Activated CD4-positive, alpha-beta T cell treated with anti-CD3 and anti-CD28 coated beads, Interleukin-2, amount 10 ng/mL, durations not matched to agents 7 days and 5 days (primary cell): ENCODE measurements at regions not wholly inside any gene's neighbourhood (a gene's known extent, or its start where the extent isn't known, plus 50 kb on each side); places are given as distances from the start of the nearest gene placed in this dataset.

Experiments used
- CTCF ChIA-PET: fragments of 350-600 bp; sonication (Branson Sonifier 250); formaldehyde crosslinking; loops from one replicate; lab custom pipeline; 2021; ENCODE audit warnings: antibody characterized with exemption; lab: Charles Lee
- POLR2A ChIA-PET: fragments of 350-600 bp; sonication (Branson Sonifier 250); formaldehyde crosslinking; loops from one replicate; lab custom pipeline; 2021; ENCODE audit warnings: antibody characterized with exemption; lab: Charles Lee
- DNase-seq: peaks from one replicate; pipeline ENCODE4 v3.0.0-alpha.2; 2020
- H3K27ac Mint-ChIP-seq: one replicate; pipeline ENCODE4 v1.8.0; 2021; ENCODE audit warnings: mild to moderate bottlenecking, moderate library complexity, mixed read lengths
- H3K27me3 Mint-ChIP-seq: one replicate; pipeline ENCODE4 v1.8.0; 2021; ENCODE audit warnings: mixed read lengths
- H3K36me3 Mint-ChIP-seq: one replicate; pipeline ENCODE4 v1.8.0; 2021; ENCODE audit warnings: low read depth, mixed read lengths
- H3K4me1 Mint-ChIP-seq: one replicate; pipeline ENCODE4 v1.8.0; 2021; ENCODE audit warnings: mixed read lengths
- H3K4me3 Mint-ChIP-seq: one replicate; pipeline ENCODE4 v1.8.0; 2021; ENCODE audit warnings: mild to moderate bottlenecking, moderate library complexity, mixed read lengths
- H3K9me3 Mint-ChIP-seq: one replicate; pipeline ENCODE4 v1.8.0; 2021; ENCODE audit warnings: mixed read lengths

GRCh38 chr5:167348251-167348926 lies 943.1 kb upstream of the WWC1 start:
- ChIA-PET CTCF (no interaction called here), POLR2A (no interaction called here)
- Mint-ChIP-seq H3K4me1 (no peaks in the 10 kb centered on the region), H3K4me3 (no peak overlapping the region), H3K36me3 (no peaks in the 10 kb centered on the region), H3K27ac (no peak overlapping the region), H3K9me3 (no peaks in the 10 kb centered on the region), H3K27me3 (no peaks in the 10 kb centered on the region)
- DNase-seq, result no peak

DNA sequence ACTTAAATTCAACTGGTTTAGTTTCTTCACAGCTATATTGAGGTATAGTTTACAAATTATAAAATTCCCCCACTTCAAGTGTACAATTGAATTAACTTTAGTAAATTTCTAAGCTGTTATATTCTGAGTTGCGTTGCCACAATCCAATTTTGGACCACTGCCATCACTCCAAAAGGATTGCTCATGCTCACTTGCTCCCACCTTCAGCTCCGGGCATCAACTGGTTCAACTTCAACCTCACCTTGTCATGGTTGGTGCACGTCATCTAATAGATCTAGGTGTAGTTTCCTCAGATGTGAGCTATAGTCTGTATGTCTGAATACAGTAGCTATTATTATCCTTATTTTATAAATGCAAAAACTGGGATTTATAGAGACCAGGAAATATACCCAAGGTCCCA lies 942.5 kb upstream of the WWC1 start:
- H3K4me3 Mint-ChIP-seq, result no peak overlapping the region
- no peaks in the 10 kb centered on the region for H3K4me1 Mint-ChIP-seq
- no peaks in the 10 kb centered on the region for H3K27me3 Mint-ChIP-seq
- no peak overlapping the region for H3K27ac Mint-ChIP-seq
- H3K9me3 Mint-ChIP-seq, result no peaks in the 10 kb centered on the region
- ChIA-PET POLR2A (no interaction called here), CTCF (no interaction called here)
- no peak for DNase-seq
- no peaks in the 10 kb centered on the region for H3K36me3 Mint-ChIP-seq

GRCh38 chr5:167351316-167351715 lies 940.1 kb upstream of the WWC1 start:
- no peaks in the 10 kb centered on the region for H3K36me3 Mint-ChIP-seq

DNA sequence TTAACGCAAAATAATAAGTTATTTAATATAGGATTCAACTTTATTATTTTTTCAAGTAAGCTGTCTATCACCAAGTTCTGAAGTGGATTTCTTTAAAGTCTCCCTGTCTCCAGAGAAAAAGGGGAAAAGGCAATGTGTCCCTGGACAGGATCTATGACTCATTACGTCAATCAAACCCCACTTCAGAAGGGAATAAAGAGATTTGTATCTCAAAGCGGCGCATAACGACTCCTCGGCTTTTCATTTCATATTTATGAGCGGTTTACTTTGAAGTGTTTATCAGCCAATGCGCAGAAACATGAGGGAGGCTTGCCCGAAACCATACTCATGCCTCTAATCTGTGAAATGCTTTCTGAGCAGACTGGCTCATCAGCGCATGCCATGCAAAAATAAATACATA lies 938.6 kb upstream of the WWC1 start:
- DNase-seq, result no peak
- H3K27me3 Mint-ChIP-seq, result no peaks in the 10 kb centered on the region
- H3K36me3 Mint-ChIP-seq, result no peaks in the 10 kb centered on the region
- H3K9me3 Mint-ChIP-seq, result no peaks in the 10 kb centered on the region
- no peaks in the 10 kb centered on the region for H3K4me1 Mint-ChIP-seq
- ChIA-PET CTCF (no interaction called here), POLR2A (no interaction called here)
- H3K4me3 Mint-ChIP-seq, result no peak overlapping the region
- no peak overlapping the region for H3K27ac Mint-ChIP-seq

More at GRCh38 chr5:167351316-167351715, 940.1 kb upstream of the WWC1 start:
- Mint-ChIP-seq H3K27ac (no peak overlapping the region), H3K4me3 (no peak overlapping the region), H3K4me1 (no peaks in the 10 kb centered on the region), H3K9me3 (no peaks in the 10 kb centered on the region), H3K27me3 (no peaks in the 10 kb centered on the region)
- POLR2A ChIA-PET, result no interaction called here
- CTCF ChIA-PET, result no interaction called here
- DNase-seq, result no peak

DNA sequence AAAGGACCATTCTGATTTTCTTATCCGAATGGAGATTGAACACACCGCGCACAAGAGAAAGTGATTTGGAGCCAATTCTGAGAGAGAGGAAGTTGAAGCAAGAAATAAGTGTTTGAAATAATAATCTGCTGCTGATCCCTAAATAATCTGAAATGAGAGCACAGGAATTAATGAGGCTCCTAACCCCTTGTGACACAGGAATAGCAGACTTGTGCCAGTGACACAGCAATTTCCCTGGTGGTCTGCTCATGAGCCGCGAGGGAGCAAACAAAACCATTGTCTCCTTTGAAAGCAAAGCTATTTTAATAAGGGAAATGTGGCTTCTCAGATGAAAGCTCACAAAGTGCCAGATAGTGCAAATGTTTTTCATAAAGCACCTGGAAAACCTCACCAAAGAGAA lies 936.1 kb upstream of the WWC1 start:
- DNase-seq, result no peak
- no peak overlapping the region for H3K27ac Mint-ChIP-seq
- no peaks in the 10 kb centered on the region for H3K9me3 Mint-ChIP-seq
- H3K4me3 Mint-ChIP-seq, result no peak overlapping the region
- no peaks in the 10 kb centered on the region for H3K27me3 Mint-ChIP-seq
- H3K4me1 Mint-ChIP-seq, result no peaks in the 10 kb centered on the region
- ChIA-PET POLR2A (no interaction called here), CTCF (no interaction called here)
- no peaks in the 10 kb centered on the region for H3K36me3 Mint-ChIP-seq

GRCh38 chr5:167356374-167356773 lies 935.1 kb upstream of the WWC1 start:
- CTCF ChIA-PET, result no interaction called here
- no peak overlapping the region for H3K27ac Mint-ChIP-seq
- H3K4me1 Mint-ChIP-seq, result no peaks in the 10 kb centered on the region
- H3K4me3 Mint-ChIP-seq, result no peak overlapping the region
- POLR2A ChIA-PET, result no interaction called here
- DNase-seq, result no peak
- peaks cover 3% of the 10 kb centered on the region for H3K9me3 Mint-ChIP-seq
- no peaks in the 10 kb centered on the region for H3K36me3 Mint-ChIP-seq
- H3K27me3 Mint-ChIP-seq, result no peaks in the 10 kb centered on the region

DNA sequence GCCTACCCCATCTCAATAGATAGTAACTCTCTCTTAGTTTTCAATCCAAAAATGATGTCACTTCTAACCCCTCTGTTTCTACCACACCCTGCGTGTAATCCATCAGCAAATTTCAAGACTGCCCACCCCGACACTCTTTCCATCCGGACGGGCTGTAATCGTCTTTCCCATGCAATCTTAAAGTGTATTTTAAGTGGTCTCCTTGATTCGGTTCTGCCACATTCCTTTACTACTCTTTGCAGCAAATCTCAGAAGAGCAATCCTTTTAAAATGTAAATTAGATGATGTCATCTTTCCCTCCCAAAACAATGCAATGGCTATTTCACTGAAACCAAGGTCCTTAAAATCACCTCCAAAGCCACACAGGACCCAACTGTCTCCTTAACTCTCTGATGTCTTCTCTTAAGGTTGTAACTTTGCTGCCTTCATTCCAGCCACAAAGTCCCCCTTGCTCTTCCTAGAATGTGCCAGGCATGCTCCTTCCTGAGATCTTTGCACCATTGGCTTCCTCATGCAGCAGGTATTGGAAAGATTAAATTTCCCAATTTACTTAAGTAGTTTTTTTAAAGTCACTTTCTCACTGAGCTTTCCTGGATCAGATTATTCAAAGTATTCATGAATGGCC lies 932.5 kb upstream of the WWC1 start:
- POLR2A ChIA-PET, result no interaction called here
- no peak for DNase-seq
- peaks cover 3% of the 10 kb centered on the region for H3K9me3 Mint-ChIP-seq
- no peak overlapping the region for H3K27ac Mint-ChIP-seq
- H3K4me3 Mint-ChIP-seq, result no peak overlapping the region
- CTCF ChIA-PET, result no interaction called here
- H3K36me3 Mint-ChIP-seq, result no peaks in the 10 kb centered on the region
- H3K4me1 Mint-ChIP-seq, result no peaks in the 10 kb centered on the region
- H3K27me3 Mint-ChIP-seq, result no peaks in the 10 kb centered on the region

DNA sequence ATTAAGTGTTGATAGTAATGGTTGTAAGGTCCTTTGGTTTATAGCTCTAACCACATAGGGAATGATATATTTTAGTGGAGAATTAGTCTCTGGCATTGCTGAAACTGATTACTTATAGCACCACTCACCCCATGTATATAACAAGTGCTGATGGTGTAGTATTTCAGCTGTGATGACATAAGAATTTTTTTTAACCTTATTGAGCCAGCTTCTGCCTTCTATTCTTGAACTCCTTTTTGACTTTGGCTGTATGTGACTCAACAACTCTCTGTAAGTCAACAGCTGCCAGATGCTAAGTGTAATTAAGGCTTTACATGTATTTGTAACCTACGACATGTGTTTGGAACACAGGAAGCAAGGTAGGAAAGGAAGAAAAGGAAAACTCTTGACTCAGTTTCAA lies 929.6 kb upstream of the WWC1 start:
- ChIA-PET POLR2A (no interaction called here), CTCF (no interaction called here)
- H3K4me3 Mint-ChIP-seq, result no peak overlapping the region
- peaks cover 3% of the 10 kb centered on the region for H3K9me3 Mint-ChIP-seq
- H3K36me3 Mint-ChIP-seq, result no peaks in the 10 kb centered on the region
- no peak overlapping the region for H3K27ac Mint-ChIP-seq
- DNase-seq, result no peak
- H3K4me1 Mint-ChIP-seq, result no peaks in the 10 kb centered on the region
- H3K27me3 Mint-ChIP-seq, result no peaks in the 10 kb centered on the region

DNA sequence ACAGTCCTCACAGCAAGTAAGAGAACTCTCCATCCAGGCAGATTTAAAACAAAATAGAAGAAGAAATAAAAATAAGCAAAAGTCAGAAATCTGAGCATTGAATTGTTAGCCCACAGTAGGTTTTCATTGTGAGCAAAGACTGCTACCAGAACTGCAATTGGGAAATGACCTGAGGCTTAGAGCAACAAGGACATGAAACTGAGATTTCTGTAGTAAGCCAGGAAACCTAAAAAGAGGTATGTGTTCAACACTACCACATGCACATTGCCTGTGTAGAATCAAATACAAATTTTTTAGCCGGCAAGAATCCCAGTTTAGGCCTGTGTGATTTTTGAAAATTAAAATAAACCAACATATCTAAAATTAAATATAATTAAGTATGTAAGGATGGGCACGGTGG lies 928.4 kb upstream of the WWC1 start:
- ChIA-PET CTCF (no interaction called here), POLR2A (no interaction called here)
- no peak overlapping the region for H3K4me3 Mint-ChIP-seq
- H3K27me3 Mint-ChIP-seq, result no peaks in the 10 kb centered on the region
- no peak overlapping the region for H3K27ac Mint-ChIP-seq
- no peak for DNase-seq
- H3K36me3 Mint-ChIP-seq, result no peaks in the 10 kb centered on the region
- no peaks in the 10 kb centered on the region for H3K4me1 Mint-ChIP-seq
- H3K9me3 Mint-ChIP-seq, result peaks cover 3% of the 10 kb centered on the region

DNA sequence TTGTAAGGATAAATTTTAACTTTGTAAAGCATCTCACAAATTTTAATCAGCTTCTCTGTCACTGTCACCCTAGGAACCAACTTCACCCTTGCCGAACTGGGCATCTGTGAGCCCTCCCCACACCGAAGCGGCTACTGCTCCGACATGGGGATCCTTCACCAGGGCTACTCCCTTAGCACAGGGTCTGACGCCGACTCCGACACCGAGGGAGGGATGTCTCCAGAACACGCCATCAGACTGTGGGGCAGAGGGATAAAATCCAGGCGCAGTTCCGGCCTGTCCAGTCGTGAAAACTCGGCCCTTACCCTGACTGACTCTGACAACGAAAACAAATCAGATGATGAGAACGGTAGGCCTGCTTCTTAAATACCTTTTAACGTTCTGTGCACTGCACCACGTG lies 916.3 kb upstream of the WWC1 start:
- no peaks in the 10 kb centered on the region for H3K4me1 Mint-ChIP-seq
- H3K27ac Mint-ChIP-seq, result no peak overlapping the region
- no peak for DNase-seq
- H3K36me3 Mint-ChIP-seq, result no peaks in the 10 kb centered on the region
- no peaks in the 10 kb centered on the region for H3K27me3 Mint-ChIP-seq
- peaks cover 3% of the 10 kb centered on the region for H3K9me3 Mint-ChIP-seq
- no peak overlapping the region for H3K4me3 Mint-ChIP-seq
- CTCF ChIA-PET, result no interaction called here
- POLR2A ChIA-PET, result no interaction called here

GRCh38 chr5:167378894-167379723 lies 912.3 kb upstream of the WWC1 start:
- POLR2A ChIA-PET, result no interaction called here

GRCh38 chr5:167381457-167381856 lies 910.0 kb upstream of the WWC1 start:
- POLR2A ChIA-PET, result no interaction called here
- Mint-ChIP-seq H3K4me3 (no peak overlapping the region), H3K4me1 (no peaks in the 10 kb centered on the region), H3K27ac (no peak overlapping the region), H3K36me3 (no peaks in the 10 kb centered on the region), H3K27me3 (no peaks in the 10 kb centered on the region), H3K9me3 (no peaks in the 10 kb centered on the region)
- DNase-seq, result no peak
- CTCF ChIA-PET, result no interaction called here

More at GRCh38 chr5:167378894-167379723, 912.3 kb upstream of the WWC1 start:
- no peaks in the 10 kb centered on the region for H3K4me1 Mint-ChIP-seq
- no peaks in the 10 kb centered on the region for H3K27me3 Mint-ChIP-seq
- DNase-seq, result no peak
- H3K9me3 Mint-ChIP-seq, result no peaks in the 10 kb centered on the region
- CTCF ChIA-PET, result no interaction called here
- no peak overlapping the region for H3K4me3 Mint-ChIP-seq
- no peak overlapping the region for H3K27ac Mint-ChIP-seq
- H3K36me3 Mint-ChIP-seq, result no peaks in the 10 kb centered on the region

DNA sequence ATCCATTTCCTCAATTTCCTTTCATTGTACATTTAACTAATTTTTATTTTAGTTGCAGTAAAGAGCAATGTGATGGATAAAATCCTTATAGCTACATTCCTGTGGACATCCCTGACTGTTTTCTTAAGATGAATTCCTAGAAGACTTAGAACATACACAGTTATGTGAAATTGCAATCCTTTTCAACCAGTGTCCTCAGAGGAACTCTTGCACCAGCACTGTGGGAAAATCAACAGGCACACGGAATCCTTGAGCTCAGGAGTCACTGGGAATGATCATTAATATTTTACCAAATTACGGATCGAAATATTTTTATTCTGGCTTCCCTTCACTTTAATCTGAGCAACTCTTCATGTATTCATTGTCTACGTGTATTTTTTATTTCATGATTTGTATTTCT lies 901.9 kb upstream of the WWC1 start:
- Mint-ChIP-seq H3K27me3 (no peaks in the 10 kb centered on the region), H3K27ac (no peak overlapping the region), H3K36me3 (no peaks in the 10 kb centered on the region), H3K9me3 (no peaks in the 10 kb centered on the region), H3K4me3 (no peak overlapping the region), H3K4me1 (no peaks in the 10 kb centered on the region)
- POLR2A ChIA-PET, result no interaction called here
- no peak for DNase-seq
- CTCF ChIA-PET, result no interaction called here
